VCaP (cell line): ENCODE measurements at regions not wholly inside any gene's neighbourhood (a gene's known extent, or its start where the extent isn't known, plus 50 kb on each side); places are given as distances from the start of the nearest gene placed in this dataset.

ENCODE experiments used
- H3K27ac ChIP-seq: fragments of 450-650 bp; 2 replicates; pipeline ENCODE4 v1.5.1; 2017
- CTCF ChIP-seq: fragments of 450-650 bp; conservative IDR thresholded peaks from 2 replicates; pipeline ENCODE4 v1.5.1; 2017; ENCODE audit warnings: mild to moderate bottlenecking, moderate library complexity

- H3K27ac ChIP-seq: no peak overlapping the region
- TF ChIP-seq CTCF: no peak
Measured at GRCh38 chr4:8685831-8686230, 93.3 kb downstream of the CPZ start.

DNA sequence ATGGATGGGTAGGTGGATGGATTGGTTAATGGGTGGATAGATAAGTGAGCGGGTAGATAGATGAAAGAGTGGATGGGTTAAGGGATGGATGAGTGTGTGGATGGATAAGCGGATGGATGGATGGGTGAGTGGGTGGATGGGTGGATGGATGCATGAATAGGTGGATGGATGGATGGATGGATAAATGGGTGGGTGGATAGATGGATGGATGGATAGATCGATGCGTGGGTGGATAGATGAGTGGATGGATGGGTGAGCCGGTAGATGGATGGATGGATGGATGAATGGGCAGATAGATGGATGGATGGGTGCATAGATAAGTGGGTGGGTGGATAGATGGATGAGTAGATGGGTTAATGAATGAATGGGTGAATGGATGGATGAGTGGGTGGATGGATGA, 90.9 kb downstream of the CPZ start:
- no peak for TF ChIP-seq CTCF
- H3K27ac ChIP-seq: no peak overlapping the region

GRCh38 chr4:8682725-8683124, 90.2 kb downstream of the CPZ start:
- no peak for TF ChIP-seq CTCF
- H3K27ac ChIP-seq: no peak overlapping the region

DNA sequence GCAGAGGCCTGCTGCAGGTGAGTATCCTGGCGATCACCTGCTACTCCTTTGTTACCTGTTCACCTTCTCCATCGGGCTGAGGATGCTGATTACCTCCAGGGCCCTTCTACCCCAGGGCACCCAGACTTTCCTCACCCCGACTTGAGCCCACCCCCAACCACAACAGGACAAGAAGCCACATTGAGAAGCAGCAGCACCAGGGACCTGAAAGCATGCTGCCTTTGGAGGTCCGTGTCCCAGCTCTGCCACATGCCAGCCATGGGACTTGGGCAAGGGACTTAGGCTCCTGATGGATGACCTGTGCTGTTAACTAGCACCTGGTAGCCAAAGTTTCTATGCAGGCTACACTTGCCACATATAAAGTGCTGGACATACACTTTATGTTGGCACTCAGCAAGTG, 89.7 kb downstream of the CPZ start:
- TF ChIP-seq CTCF: no peak
- H3K27ac ChIP-seq: no peak overlapping the region

GRCh38 chr4:8681391-8681790, 88.8 kb downstream of the CPZ start:
- TF ChIP-seq CTCF: no peak
- no peak overlapping the region for H3K27ac ChIP-seq

DNA sequence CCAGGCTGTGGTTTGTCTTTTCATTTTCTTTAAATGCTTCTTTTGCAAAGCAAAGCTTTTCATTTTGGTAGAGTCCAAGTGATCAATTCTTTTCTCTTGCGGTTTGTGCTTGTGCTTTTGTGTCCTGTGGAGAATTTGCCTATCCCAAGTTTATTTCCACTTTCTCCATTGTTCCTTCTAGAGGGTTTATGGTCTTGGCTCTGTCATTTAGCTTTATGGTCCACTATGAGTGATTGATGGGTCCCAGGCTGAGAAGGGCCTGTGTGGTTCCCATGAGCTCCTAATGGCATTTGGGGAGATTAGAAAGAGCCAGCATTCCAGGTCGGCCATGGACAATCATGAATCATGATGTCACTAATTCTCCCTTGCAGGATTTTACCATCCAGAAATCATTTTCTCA, 86.5 kb downstream of the CPZ start:
- no peak for TF ChIP-seq CTCF
- no peak overlapping the region for H3K27ac ChIP-seq

DNA sequence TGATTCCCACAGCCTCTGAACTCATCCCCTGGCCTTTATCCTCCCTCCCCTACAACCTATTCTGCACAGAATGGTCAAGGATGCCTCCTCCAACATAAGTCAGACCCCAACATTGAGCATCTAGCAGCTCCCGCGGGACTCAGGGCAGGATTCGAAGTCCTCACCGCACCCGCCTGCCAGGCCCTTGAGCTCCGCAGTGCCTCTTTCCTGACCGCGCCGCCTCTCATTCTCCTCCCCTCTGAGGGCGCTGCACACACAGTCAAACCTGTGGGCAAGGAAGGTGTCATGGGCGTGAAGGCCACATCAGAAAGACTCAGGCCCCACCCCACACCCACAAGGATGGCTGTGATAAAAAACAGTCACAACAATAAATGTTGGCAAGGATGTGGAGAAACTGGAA, 84.1 kb downstream of the CPZ start:
- no peak for TF ChIP-seq CTCF
- H3K27ac ChIP-seq: no peak overlapping the region

- no peak overlapping the region for H3K27ac ChIP-seq
- no peak for TF ChIP-seq CTCF
Measured at GRCh38 chr4:8675906-8676305, 83.3 kb downstream of the CPZ start.
